GM20431 (cell line): ENCODE measurements at regions not wholly inside any gene's neighbourhood (a gene's known extent, or its start where the extent isn't known, plus 50 kb on each side); places are given as distances from the start of the nearest gene placed in this dataset.
"Not testable (repeated sequence)": the region's sequence is repeated elsewhere in the genome, so short reads cannot be mapped to it uniquely, and the experiment has no call there.

Experiments used
- in situ Hi-C: fragments of 300-500 bp; cut with MseI, MboI; formaldehyde crosslinking; loops from one replicate; pipeline ENCODE4 v1.15.0; 2020; ENCODE audit warnings: low sequenced_read_pairs; ENCODE audit not compliant: unreplicated experiment

- in situ Hi-C loops, result not testable (repeated sequence)
Measured at GRCh38 chr15:87642997-87643396, 613.5 kb downstream of the NTRK3 start.

GRCh38 chr15:87639305-87640011 lies 617.1 kb downstream of the NTRK3 start:
- in situ Hi-C loops, result no loop called here

GRCh38 chr15:87638554-87639083 lies 617.9 kb downstream of the NTRK3 start:
- in situ Hi-C loops, result no loop called here

GRCh38 chr15:87634361-87634760 lies 622.2 kb downstream of the NTRK3 start:
- in situ Hi-C loops, result no loop called here

GRCh38 chr15:87633525-87633924 lies 623.0 kb downstream of the NTRK3 start:
- in situ Hi-C loops, result no loop called here

GRCh38 chr15:87632364-87632763 lies 624.2 kb downstream of the NTRK3 start:
- in situ Hi-C loops, result no loop called here

- in situ Hi-C loops, result no loop called here
Measured at GRCh38 chr15:87631775-87632174, 624.8 kb downstream of the NTRK3 start.

DNA sequence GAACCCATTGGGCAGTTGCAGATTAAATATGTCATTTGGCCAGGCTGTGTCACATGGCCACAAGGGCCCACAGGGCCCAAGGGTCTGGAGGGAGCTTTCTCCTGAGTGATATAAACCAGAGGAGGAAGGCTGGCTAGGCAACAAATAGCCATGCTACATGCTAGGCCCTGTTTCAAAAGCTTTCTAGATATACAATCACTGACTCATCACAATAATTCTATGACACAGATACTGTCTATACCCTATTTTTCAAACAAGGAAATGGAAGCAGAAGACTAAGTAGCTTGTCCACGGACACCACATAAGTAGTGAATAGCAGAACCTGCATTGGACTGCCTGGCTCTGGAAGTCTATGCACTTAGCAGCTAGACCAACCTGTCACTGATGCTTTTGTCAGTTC lies 625.4 kb downstream of the NTRK3 start:
- in situ Hi-C loops, result no loop called here

- in situ Hi-C loops, result no loop called here
Measured at GRCh38 chr15:87628311-87628710, 628.2 kb downstream of the NTRK3 start.

DNA sequence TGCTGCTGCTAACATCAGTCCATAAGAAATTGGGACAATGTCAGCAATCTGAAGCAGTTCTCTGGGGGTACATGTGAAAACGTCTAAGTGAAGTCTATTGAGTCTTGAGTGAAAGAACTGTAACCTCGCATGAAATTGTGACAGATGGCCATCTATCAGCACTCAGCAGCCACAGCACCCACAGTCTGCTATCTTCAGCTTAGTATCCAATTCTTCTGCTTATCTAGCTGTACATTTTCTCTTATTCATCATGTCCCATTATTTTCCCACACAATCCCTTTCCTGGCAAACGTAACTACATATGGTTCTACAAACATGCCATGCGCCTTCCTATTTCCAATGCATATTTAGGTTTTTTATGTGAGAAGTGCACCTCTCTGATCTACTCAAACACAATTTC lies 629.7 kb downstream of the NTRK3 start:
- in situ Hi-C loops, result no loop called here

DNA sequence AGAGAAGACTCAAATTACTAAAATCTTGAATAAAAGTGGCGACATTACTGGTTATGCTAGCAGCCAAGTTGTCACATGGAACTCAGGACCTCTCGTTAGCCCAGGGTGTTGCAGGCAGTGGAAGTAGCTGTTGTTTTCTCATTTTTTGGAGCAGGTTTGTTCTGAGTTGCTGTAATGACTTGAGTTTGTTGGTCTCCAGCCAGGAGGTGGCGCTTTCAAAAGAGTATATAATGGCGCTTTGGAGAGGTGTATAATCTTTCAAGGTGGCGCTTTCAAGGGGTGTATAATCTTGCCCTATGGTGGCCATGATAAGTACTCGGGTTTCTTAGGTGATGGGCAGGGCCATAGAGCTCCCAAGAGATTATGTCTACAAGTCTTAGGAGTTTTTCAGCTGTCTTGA lies 632.7 kb downstream of the NTRK3 start:
- in situ Hi-C loops, result no loop called here

DNA sequence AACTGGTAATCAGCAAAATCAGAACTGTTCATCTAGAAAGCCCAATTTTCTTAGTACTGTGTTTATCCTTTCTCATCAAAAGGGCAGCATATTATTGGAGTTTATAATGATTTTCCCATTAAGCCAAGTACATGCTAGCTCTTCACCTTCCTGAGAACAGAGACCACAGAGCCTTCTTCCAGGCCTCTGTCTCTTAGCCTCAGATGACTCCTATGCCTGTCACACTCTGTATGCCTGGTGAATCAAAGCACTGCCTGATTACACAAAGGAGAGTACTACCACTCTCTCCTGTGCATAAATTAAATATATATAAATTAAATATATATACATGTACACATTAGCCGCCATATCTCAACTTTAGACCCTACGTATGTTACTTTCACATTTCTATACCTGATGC lies 636.1 kb downstream of the NTRK3 start:
- in situ Hi-C loops, result no loop called here

- in situ Hi-C loops, result no loop called here
Measured at GRCh38 chr15:87619161-87619960, 637.2 kb downstream of the NTRK3 start.

DNA sequence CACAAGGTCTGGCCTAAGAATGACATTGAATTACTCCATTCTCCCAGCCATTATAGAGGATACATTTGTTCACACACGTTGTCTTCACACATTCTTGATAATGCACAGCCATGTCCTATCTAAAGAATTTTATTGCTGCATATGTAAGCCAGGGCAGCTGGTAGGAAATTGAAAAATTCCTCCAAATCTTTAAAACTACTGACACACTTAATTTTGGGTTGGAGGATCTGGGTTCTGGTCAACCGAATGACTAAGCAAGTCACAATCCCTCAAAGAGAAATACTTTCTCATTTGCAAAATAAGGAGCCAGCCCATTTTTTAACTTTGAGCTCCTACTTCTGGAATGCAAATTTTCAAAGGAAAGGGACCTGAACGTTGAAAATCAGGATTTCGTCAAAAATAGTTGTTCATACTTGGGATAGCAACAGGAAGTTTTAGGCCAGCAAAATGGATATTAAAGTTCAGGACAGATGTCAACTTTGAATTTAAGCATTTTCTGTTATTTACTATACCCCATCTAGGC lies 638.3 kb downstream of the NTRK3 start:
- in situ Hi-C loops, result no loop called here

DNA sequence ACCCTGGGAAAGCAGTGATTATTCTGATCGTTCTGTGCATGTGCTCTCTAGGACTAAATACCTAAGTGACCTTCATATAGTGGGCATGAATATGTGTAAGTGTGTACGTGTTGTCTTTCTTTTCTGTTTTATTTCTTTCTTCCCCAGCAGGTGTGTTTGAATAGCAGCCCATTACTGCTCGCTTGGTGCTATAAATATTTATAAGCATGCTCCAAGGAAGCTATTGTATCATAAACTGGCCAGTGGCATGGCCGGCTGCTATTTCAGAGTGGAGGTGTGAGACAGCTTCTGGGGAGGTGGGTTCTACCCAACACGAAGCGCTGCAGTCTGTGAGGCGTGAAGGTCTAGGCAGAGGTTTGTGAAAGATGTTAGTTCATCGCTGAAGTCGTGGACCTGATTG lies 641.8 kb downstream of the NTRK3 start:
- in situ Hi-C loops, result no loop called here

DNA sequence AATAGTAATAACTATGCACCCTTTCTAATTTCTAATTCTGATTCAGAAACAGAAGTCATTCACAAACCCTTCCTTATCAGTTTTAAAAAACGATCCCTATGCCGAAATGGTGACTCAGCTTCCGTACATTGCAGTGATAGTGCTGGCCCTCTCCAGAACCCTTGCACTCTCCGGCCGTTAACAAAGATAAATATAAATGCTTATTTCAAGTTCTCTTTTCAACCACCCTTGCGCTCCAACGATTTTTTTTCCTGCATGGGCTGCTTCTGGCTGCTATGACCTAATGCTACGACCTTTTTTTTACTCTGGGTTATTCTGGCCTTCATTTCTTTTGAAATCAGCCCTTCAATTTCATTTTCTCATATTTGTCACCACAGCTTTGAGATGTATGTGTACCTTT lies 646.2 kb downstream of the NTRK3 start:
- in situ Hi-C loops, result no loop called here

GRCh38 chr15:87609894-87610293 lies 646.6 kb downstream of the NTRK3 start:
- in situ Hi-C loops, result no loop called here

DNA sequence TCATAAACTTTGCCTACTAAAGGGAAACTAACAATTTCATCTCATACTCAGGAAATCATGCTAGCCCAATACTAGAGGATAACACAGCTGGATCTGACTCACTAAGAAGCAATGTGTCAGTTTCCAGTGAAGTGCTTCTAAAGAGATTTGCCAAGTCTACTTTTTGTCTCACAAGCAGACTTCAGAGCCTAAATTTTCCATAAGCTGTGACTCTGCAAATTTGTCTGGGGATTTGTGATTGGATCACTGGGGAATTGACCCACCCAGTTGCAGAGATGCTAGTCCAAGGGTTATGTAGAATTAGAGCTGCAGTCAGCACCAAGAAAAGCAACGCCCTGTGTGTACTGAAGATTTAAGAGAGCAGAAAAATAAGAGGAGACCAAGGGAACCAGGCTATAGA lies 647.1 kb downstream of the NTRK3 start:
- in situ Hi-C loops, result no loop called here

- in situ Hi-C loops, result no loop called here
Measured at GRCh38 chr15:87608238-87609028, 648.1 kb downstream of the NTRK3 start.

DNA sequence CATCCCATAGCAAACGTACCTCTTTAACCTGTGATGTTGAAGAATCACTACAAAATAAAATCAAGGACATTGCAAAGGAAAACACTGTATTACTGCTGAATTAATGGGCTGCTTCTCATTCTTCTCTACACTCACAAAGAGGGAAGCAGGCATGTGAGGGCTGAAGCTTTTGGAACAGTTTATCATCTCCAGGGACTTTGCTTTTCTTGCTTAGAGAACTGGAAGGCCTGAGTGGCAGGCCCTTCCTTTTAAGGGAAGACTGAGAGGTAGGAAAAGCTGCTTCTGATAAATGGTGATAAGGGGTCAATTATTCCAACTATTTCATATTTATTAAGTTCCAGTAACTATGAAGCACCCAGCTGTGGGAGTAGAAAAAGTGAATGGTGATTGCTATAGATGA lies 649.6 kb downstream of the NTRK3 start:
- in situ Hi-C loops, result no loop called here
